HL-60 (cell line): ENCODE measurements at regions not wholly inside any gene's neighbourhood (a gene's known extent, or its start where the extent isn't known, plus 50 kb on each side); places are given as distances from the start of the nearest gene placed in this dataset.

Experiments
- GABPA ChIP-seq: IDR thresholded peaks from 2 replicates; pipeline ENCODE4 v1.6.1; 2012; ENCODE audit warnings: low read depth
- POLR2AphosphoS5 ChIP-seq: IDR thresholded peaks from 2 replicates; pipeline ENCODE4 v1.6.1; 2012; ENCODE audit warnings: low read depth
- SPI1 ChIP-seq: IDR thresholded peaks from 2 replicates; pipeline ENCODE4 v1.6.1; 2012; ENCODE audit warnings: low read depth, mild to moderate bottlenecking, borderline replicate concordance
- TF ChIP-seq, protein P1 (sequence below): IDR thresholded peaks from one replicate; pipeline ENCODE4 v1.5.1; 2011; ENCODE audit warnings: low read length, control low read depth, inconsistent platforms; ENCODE audit not compliant: insufficient read depth
- TF ChIP-seq, protein P2 (sequence below): IDR thresholded peaks from 2 replicates; pipeline ENCODE4 v1.6.1; 2012; ENCODE audit warnings: low read depth; ENCODE audit not compliant: insufficient replicate concordance

DNA sequence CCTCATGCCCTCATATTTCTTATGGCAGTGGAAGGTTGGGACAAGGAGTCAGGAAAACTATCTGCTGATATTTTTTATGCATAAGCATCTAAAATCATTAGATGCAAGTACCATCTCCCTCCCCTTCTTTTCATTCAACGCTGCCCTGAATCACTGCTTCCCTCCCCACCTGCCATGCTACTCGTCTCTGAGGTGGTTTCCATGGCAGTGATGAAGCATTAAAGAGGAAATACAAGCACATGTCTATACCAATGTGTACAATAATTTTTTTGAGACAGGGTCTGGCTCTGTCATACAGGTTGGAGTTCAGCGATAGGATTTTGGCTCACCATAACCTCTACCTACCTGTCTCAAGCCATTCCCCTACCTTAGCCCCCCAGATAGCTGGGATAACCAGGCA lies 67.5 kb upstream of the SETMAR start:
- TF ChIP-seq, protein P1, sequence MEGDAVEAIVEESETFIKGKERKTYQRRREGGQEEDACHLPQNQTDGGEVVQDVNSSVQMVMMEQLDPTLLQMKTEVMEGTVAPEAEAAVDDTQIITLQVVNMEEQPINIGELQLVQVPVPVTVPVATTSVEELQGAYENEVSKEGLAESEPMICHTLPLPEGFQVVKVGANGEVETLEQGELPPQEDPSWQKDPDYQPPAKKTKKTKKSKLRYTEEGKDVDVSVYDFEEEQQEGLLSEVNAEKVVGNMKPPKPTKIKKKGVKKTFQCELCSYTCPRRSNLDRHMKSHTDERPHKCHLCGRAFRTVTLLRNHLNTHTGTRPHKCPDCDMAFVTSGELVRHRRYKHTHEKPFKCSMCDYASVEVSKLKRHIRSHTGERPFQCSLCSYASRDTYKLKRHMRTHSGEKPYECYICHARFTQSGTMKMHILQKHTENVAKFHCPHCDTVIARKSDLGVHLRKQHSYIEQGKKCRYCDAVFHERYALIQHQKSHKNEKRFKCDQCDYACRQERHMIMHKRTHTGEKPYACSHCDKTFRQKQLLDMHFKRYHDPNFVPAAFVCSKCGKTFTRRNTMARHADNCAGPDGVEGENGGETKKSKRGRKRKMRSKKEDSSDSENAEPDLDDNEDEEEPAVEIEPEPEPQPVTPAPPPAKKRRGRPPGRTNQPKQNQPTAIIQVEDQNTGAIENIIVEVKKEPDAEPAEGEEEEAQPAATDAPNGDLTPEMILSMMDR = no peak
- TF ChIP-seq POLR2AphosphoS5 (no peak), GABPA (no peak), SPI1 (no peak)
- TF ChIP-seq, protein P2, sequence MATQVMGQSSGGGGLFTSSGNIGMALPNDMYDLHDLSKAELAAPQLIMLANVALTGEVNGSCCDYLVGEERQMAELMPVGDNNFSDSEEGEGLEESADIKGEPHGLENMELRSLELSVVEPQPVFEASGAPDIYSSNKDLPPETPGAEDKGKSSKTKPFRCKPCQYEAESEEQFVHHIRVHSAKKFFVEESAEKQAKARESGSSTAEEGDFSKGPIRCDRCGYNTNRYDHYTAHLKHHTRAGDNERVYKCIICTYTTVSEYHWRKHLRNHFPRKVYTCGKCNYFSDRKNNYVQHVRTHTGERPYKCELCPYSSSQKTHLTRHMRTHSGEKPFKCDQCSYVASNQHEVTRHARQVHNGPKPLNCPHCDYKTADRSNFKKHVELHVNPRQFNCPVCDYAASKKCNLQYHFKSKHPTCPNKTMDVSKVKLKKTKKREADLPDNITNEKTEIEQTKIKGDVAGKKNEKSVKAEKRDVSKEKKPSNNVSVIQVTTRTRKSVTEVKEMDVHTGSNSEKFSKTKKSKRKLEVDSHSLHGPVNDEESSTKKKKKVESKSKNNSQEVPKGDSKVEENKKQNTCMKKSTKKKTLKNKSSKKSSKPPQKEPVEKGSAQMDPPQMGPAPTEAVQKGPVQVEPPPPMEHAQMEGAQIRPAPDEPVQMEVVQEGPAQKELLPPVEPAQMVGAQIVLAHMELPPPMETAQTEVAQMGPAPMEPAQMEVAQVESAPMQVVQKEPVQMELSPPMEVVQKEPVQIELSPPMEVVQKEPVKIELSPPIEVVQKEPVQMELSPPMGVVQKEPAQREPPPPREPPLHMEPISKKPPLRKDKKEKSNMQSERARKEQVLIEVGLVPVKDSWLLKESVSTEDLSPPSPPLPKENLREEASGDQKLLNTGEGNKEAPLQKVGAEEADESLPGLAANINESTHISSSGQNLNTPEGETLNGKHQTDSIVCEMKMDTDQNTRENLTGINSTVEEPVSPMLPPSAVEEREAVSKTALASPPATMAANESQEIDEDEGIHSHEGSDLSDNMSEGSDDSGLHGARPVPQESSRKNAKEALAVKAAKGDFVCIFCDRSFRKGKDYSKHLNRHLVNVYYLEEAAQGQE = no peak
